ENCODE measurements at regions not wholly inside any gene's neighbourhood (a gene's known extent, or its start where the extent isn't known, plus 50 kb on each side); places are given as distances from the start of the nearest gene placed in this dataset.
A peak's percentile ranks its signal among the peaks of the same experiment; 100 is the strongest.

GRCh38 chr5:155936520-155937406 lies 390.2 kb upstream of the SGCD start:
- no peak for DNase-seq

GRCh38 chr5:155938051-155938450 lies 388.9 kb upstream of the SGCD start:
- no peak for DNase-seq

DNA sequence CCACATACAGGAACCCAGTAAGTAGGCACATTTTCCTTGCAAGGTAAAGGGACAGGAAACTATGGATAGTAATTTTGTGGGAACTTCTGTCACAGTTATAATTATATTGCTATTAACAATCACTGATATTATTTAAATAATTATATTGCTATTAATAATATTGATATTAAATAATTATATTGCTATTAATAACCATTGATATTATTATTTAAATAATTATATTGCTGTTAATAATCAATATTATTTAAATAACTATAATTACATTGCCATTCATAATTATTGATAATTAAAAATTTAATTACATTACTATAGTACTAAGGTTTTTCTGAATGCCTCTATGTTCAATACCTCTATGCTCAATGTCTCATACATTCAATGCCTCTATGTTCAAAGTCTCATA lies 385.6 kb upstream of the SGCD start:
- no peak for DNase-seq

- DNase-seq, result peak; percentile 0
Measured at GRCh38 chr5:155943516-155944407, 383.2 kb upstream of the SGCD start.

DNA sequence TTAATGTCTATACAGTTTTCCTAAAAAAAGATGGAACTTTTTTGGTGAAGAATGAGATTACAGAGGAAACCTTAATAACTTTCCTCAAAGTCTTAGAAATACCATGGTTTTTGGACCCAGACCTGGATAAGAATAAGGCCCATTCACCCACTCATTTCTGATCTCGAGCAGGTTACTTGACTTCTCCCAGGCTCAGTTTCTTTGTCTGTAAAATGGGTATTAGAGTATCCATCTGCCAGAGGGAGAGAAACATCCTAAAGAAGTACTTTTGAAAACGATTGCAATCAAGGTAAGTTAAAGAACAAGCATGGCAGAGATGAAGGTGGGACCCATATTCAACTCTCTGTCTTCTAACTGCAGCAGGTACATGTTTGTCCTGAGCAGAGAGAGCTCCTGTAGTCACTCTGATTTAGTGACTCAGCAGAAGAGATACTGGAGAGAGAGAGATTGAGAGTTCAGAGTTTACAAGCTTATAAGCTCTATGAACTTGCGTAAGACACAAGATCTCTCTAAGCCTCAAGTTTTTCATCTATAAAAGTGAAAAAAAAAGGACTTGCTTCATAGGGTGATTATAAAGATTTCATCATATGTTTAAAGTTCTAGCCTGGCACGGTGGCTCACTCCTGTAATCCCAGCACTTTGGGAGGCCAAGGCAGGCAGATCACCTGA lies 379.4 kb upstream of the SGCD start:
- no peak for DNase-seq

GRCh38 chr5:155948576-155948975 lies 378.4 kb upstream of the SGCD start:
- no peak for DNase-seq

DNA sequence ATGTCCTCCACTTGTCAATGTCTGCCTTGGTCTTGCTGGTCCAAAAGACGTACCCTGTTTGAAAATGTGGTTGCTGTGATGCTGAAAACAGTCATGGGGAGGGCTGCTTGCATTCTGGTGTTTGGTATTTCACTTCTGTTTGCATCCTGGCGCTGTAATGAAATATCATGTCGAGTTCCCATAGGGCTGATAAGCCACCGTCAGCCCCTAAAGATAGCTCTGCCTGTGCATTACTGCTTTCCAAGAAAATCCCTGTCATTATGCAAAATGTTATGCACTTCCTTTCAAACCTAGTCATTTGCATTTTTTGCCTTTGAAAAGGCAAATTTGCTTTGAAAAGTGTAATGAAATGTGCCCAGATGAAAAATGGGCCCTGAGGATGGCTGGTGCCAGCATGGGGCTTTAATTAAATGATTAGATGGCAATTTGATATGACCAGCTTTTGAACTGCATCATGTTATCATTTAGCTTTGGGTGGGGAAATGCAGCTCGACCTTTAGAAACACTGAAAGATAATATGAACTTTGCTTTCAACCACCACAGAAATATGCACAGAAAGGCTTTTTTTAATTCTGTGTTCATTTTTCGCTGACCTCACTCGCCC lies 374.4 kb upstream of the SGCD start:
- DNase-seq, result no peak

- no peak for DNase-seq
Measured at GRCh38 chr5:155953335-155953734, 373.6 kb upstream of the SGCD start.

DNA sequence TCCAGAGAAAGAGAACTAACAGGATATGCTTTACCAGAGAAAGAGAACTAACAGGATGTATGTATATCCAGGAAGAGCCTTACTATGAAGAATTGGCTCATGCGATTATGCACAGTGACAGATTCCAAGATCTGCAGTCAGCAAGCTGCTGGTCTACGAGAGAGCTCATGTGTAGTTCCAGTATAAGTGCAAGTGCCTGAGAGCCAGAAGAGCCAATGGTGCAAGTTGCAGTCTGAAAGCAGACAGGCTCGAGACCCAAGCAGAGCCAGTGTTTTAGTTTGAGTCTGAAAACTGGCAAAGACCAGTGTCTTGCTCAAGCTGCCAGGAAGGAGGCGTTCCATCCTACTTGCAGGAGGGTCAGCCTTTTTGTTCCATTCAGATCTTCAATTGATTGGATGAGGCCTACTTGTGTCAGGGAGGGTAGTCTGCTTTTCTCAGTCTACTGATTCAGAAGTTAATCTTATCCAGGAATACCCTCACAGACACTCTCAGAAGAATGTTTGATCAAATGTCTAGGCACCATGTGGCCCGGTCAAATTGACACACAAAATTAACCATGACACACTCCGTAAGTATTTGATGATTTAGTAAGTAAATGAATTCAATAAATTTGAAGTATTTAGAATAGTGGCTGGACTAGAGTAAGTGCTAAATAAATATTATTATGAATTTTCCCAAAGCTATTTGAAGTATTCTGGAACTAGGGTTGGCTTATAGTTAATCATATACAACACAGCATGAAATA lies 372.1 kb upstream of the SGCD start:
- no peak for DNase-seq

DNA sequence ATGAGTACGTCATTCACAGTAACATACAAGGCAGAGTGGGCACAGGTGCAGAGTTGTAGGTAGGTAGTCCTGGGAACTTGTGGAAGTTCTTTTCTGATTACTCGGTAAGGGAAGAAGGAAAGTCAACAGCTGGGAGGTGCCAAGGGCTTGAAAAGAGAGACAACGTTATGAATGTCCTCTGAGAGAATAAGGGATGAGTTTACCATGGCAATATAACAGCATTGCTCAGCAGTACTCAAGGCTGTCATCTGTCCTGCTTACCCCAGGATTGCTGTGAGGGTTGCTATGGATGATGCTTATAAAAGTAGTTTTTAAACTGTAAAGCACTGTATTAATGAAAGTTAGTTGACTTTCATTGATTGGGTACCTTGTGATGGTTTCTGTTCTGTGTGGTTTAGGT lies 369.1 kb upstream of the SGCD start:
- no peak for DNase-seq

DNA sequence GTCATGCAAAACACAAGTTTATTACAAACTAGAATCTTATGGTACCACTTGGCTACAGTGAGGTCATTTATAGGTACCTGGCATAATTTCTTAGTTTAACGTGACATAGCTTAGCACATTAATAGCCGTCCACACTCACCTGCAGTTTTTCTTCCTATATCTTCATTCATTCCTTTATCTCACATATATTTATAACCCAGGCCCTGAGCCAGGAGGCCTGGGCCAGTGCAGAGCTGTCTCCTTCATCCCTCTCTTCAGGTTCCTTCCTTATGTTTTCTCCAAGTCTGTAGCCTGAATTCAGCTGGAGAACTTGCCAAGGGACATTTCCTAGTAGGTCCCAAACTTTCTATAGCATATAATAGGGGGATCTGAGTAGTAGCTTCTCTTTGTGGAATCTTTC lies 367.9 kb upstream of the SGCD start:
- DNase-seq, result no peak

DNA sequence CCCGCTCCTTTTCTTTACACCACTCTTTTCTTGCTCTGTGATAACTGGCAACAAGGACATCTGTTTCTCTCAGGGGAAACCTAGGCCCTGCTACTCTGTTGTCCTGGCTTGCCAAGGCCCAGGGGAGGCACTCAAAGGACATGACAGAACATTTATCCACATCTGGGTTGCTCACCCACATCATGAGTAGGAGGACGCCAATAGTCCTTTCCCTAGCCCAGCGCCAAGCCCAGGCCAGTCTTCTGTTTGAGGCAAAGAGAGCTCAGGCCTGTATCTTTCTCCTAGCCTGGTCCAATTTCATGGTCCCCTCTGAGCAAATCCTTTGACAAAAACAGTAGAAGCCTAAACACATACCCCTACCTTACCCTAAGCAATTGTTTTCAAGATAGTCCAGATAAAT lies 366.8 kb upstream of the SGCD start:
- no peak for DNase-seq

DNA sequence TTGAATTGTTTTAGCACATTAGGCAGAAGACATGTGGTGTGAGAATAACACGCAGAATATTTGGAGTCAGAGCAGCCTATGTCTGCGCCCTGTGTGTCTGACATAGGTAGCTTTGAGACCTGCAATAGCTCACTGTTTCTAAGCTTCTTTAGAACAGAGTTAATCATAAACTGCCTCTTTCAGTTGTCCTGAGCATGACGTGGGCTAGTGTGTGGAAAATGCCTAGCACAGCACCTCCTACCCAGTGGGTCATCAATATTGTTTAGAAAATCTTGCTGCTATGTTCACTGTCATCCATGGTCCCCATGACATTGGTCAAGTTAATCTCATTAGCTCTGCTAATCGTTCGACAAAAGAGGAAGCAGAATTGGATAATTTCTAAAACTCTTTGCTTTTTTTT lies 357.4 kb upstream of the SGCD start:
- DNase-seq, result no peak

DNA sequence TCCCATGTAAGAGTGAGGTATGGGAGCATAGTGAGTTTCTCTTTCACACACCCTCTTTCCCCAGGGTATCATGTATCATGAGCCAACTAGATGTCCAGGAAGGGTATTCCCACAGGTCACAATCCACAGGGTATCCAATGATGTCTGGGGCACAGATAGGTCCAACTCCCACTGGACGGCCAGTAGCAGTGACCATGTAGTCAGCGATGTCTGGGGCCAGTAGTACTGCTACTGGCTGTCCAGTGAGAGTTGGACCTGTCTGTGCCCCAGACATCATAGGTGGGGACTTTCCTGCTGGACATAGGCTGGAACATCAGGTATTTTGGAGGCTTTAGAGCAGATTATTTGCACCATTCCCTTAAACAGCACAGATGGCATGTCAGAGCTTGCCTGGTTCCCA lies 352.6 kb upstream of the SGCD start:
- no peak for DNase-seq

DNA sequence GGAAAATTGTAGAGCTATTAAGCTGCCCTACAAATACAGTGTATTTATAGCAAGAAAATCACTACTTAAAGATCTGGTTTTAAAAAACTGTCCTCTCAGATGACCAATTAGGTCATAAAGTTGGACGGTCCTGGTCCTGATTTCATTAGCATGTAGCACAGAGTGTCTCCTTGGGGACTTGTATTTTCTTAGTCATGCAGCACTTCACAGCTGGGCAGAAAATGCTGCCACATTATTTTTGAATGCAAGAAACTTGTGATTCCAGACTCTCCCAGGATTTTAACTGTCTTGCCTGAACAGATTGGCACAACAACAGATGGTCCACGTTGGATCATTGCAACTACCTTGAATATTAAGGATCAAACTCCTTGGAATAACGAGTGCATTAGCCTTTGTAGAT lies 348.1 kb upstream of the SGCD start:
- no peak for DNase-seq

DNA sequence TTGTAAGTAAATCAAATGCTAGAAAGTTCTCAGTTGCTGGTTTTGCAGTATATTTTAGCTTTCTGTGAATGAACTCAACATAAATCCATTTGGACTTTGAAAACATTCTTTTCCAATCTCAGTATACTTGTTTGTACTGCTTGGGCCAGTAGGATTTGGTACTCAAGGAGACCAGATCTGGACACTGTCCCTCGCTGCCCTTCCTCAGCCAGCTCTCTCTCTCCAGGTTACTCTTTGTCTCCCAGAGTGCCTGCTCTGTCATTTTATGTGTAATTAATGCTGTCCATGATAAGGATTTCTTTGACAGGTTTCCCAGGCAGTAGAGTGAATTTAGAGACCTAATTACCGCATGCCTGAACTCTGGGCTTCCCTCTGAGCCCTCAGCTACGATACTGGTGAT lies 344.6 kb upstream of the SGCD start:
- no peak for DNase-seq

DNA sequence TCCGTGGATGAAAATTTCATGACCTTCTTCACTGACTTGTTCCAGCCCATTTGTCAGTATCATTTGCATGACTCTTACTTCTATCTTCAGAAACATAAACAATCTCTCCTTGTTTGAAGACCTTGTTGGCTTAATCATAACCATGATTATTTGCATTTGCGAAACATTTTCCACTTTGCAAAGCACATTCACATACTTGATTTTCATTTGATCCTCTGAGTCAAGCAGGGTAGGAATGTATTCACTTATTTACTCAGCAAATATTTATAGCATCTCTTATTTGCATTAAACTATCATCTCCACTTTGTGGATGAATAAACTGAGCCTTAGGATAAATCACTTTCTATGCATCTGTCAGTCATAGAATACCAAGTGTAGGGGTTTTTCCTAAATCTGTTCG lies 343.0 kb upstream of the SGCD start:
- DNase-seq, result no peak

DNA sequence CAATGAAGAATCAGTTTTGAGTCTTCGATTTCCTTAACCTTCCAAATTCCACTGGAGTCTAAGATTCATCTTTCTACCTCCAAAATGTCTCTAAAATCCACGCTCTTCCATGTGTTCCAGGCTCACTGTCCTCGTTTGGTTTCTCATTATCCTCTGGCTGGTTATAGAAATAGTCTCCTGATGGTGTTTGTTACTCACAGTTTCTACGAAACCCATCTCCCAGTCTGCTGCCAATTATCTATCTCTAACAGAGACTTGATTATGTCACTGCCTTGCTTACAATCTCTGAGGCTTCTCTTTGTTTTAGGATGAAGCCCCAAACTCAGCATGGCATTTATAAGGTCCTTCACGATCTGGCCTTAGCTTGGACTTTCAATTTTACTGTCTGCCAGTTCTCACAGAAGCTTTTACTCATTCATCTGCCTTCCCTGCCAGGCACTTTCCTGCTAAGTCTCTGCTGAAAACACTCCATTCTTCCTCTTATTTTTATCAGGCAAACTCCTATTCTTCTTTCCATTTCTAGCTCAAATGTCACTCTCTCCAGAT lies 339.6 kb upstream of the SGCD start:
- DNase-seq, result no peak

DNA sequence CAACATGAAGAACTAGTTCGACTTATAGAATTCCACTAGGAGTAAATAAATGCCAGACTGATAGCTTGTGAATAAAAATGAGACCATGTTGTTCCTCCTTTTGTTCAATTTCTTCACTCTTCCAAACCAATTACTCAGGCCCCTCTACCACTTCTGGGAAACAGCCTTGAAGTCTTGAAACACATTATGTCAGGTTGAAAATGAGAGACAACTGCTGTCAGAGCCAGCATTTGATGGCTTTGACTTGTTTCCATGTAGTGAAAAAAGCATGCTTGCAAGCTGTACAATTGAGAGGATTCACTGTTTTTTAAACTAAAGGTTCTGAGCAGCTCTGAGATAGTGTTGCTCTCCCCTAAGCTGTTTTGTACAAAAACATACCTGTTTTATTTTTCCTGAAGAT lies 337.1 kb upstream of the SGCD start:
- no peak for DNase-seq

DNA sequence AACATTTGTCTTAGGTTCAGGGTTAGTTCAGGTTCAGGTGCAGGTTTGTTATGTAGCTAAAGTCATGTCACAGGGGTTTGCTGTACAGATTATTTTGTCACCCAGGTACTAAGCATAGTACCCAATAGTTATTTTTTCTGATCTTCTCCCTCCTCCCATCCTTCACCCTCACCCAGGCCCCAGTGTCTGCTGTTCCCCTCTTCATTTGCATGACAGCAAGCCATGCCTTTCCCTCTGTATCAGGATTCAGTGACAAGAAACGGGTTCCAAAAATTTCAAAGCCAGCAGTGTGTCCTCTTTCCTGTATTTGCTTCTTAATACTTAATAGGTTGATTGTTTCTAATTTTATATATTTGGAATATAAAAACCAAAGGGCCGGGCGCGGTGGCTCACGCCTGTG lies 330.8 kb upstream of the SGCD start:
- DNase-seq, result no peak

DNA sequence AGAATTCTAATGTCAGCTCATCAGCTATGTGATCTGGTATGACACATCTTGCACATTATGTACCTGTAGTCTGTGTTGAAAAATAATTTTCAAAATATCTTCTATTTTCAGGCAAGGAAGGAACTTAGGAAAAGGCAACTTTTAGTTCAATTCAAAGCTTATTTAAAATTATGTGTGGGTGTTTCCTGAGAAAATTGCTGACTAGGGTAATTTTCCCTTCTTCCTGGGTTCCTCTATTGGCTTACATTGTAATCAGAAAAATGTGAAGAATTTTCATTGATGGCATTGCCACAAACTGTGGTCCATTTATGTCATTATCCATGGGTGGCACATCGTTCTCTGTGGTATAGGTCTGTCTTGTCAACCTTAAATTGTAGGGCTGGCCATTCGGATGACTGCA lies 328.7 kb upstream of the SGCD start:
- no peak for DNase-seq

- no peak for DNase-seq
Measured at GRCh38 chr5:156000115-156000514, 326.8 kb upstream of the SGCD start.

All from NCI-H146 (cell line).